A549 (cell line): ENCODE measurements at regions not wholly inside any gene's neighbourhood (a gene's known extent, or its start where the extent isn't known, plus 50 kb on each side); places are given as distances from the start of the nearest gene placed in this dataset.

ENCODE experiments used
- ATAC-seq, 2 experiments: fragments of 200-7000 bp in 1 of 2; fragments of >200 bp in 1 of 2; cut with Nextera tagmentation in 1 of 2; cut with Tn5 transposase in 1 of 2; 3 replicates each; pipeline versions ENCODE4 v1.8.0 to v1.9.1; 2018 to 2020; ENCODE audit warnings: mild to moderate bottlenecking in 1 of 2, moderate library complexity in 1 of 2
- CTCF ChIA-PET: fragments of 300-600 bp; sonication (Branson Sonifier 250); formaldehyde crosslinking; extraction: SDS; loops from one replicate; lab custom pipeline; 2021; ENCODE audit warnings: antibody characterized with exemption, inconsistent platforms; lab: Yijun Ruan, JAX
- POLR2A ChIA-PET: fragments of 350-600 bp; formaldehyde crosslinking; extraction: SDS; loops from one replicate; lab custom pipeline; 2021; ENCODE audit warnings: antibody characterized with exemption, inconsistent platforms; lab: Yijun Ruan, JAX
- DNase-seq, 2 experiments: peaks; one replicate each; pipeline versions ENCODE4 v3.0.0 to v3.0.0-alpha.2; 2011 to 2016; ENCODE audit warnings: low read depth in 1 of 2, low spot score in 1 of 2
- FAIRE-seq: peaks from 2 replicates; lab custom pipeline; 2011; peaks lifted over from hg19 to GRCh38; lab: Jason Lieb, UNC
- H3K27ac ChIP-seq, 2 experiments: fragments of >200 bp; sonication (Bioruptor Twin); formaldehyde crosslinking; 3 replicates each; pipeline ENCODE4 v1.5.1; 2016 to 2017
- H3K4me1 ChIP-seq: fragments of >200 bp; sonication (Bioruptor Twin); formaldehyde crosslinking; 3 replicates; pipeline ENCODE4 v1.6.1; 2016
- H3K4me2 ChIP-seq: fragments of >200 bp; sonication (Bioruptor Twin); formaldehyde crosslinking; 3 replicates; pipeline ENCODE4 v1.6.1; 2016
- H3K4me3 ChIP-seq: fragments of >200 bp; sonication (Bioruptor Twin); formaldehyde crosslinking; 3 replicates; pipeline ENCODE4 v1.5.1; 2016
- H3K9me3 ChIP-seq: fragments of >200 bp; sonication (Bioruptor Twin); formaldehyde crosslinking; 3 replicates; pipeline ENCODE4 v1.6.1; 2016
- BCL3 ChIP-seq: fragments of >200 bp; sonication (Bioruptor Twin); formaldehyde crosslinking; IDR thresholded peaks from 3 replicates; pipeline ENCODE4 v1.6.1; 2016
- CEBPB ChIP-seq, 2 experiments: fragments of >200 bp in 1 of 2; sonication (Bioruptor Twin) in 1 of 2; formaldehyde crosslinking in 1 of 2; IDR thresholded peaks; 2 replicates each; pipeline ENCODE4 v1.6.1; 2012 to 2016
- CTCF ChIP-seq: fragments of >200 bp; sonication (Bioruptor Twin); formaldehyde crosslinking; IDR thresholded peaks from 3 replicates; pipeline ENCODE4 v1.5.1; 2016
- EHMT2 ChIP-seq: fragments of 200-600 bp; sonication (generic); IDR thresholded peaks from 2 replicates; pipeline ENCODE4 v1.6.1; 2016; ENCODE audit warnings: antibody characterized with exemption, low read depth, mild to moderate bottlenecking, moderate library complexity
- HES2 ChIP-seq: fragments of >200 bp; sonication (Bioruptor Twin); formaldehyde crosslinking; IDR thresholded peaks from 2 replicates; pipeline ENCODE4 v1.6.1; 2016
- HEYL ChIP-seq: fragments of 250-450 bp; sonication (Bioruptor Pico); IDR thresholded peaks from 2 replicates; pipeline ENCODE4 v1.8.0; 2021; ENCODE audit warnings: mild to moderate bottlenecking, moderate library complexity
- HMGXB4 ChIP-seq: fragments of 250-450 bp; sonication (Bioruptor Pico); IDR thresholded peaks from 2 replicates; pipeline ENCODE4 v1.5.0; 2021; ENCODE audit warnings: mild to moderate bottlenecking, moderate library complexity, borderline replicate concordance
- HOXA7 ChIP-seq: fragments of 250-450 bp; sonication (Bioruptor Pico); IDR thresholded peaks from 2 replicates; pipeline ENCODE4 v1.5.0; 2020; ENCODE audit warnings: mild to moderate bottlenecking, moderate library complexity
- HOXB13 ChIP-seq: fragments of 250-450 bp; sonication (Bioruptor Pico); IDR thresholded peaks from 2 replicates; pipeline ENCODE4 v1.5.0; 2020; ENCODE audit warnings: low read depth, mild to moderate bottlenecking, moderate library complexity
- PBX3 ChIP-seq: IDR thresholded peaks from 2 replicates; pipeline ENCODE4 v1.6.1; 2012
- POLR2AphosphoS2 ChIP-seq: conservative IDR thresholded peaks from 2 replicates; pipeline ENCODE4 v1.6.1; 2012; ENCODE audit warnings: low read length, improper control_type of control experiment, inconsistent platforms
- RAD21 ChIP-seq, 2 experiments: fragments of >200 bp in 1 of 2; sonication (Bioruptor Twin) in 1 of 2; formaldehyde crosslinking in 1 of 2; IDR thresholded peaks in 1 of 2; conservative IDR thresholded peaks in 1 of 2; 2 replicates in 1 of 2; 3 replicates in 1 of 2; pipeline ENCODE4 v1.6.1; 2012 to 2018; ENCODE audit warnings: inconsistent platforms in 1 of 2
- RFX5 ChIP-seq: fragments of 450-650 bp; IDR thresholded peaks from 2 replicates; pipeline ENCODE4 v1.7.1; 2014; ENCODE audit warnings: antibody characterized with exemption, mild to moderate bottlenecking, moderate library complexity
- SMC3 ChIP-seq: fragments of >200 bp; sonication (Bioruptor Twin); formaldehyde crosslinking; IDR thresholded peaks from 3 replicates; pipeline ENCODE4 v1.6.1; 2018; ENCODE audit warnings: inconsistent platforms
- SREBF2 ChIP-seq: fragments of 450-650 bp; IDR thresholded peaks from 2 replicates; pipeline ENCODE4 v1.6.1; 2014; ENCODE audit warnings: mild to moderate bottlenecking, moderate library complexity
- TP53 ChIP-seq: fragments of 250-450 bp; sonication (Bioruptor Pico); IDR thresholded peaks from 2 replicates; pipeline ENCODE4 v1.5.0; 2021; ENCODE audit warnings: mild to moderate bottlenecking, moderate library complexity
- USF2 ChIP-seq: fragments of 450-650 bp; IDR thresholded peaks from 2 replicates; pipeline ENCODE4 v1.6.1; 2014; ENCODE audit warnings: antibody characterized with exemption
- ZC3H11A ChIP-seq: fragments of 450-650 bp; IDR thresholded peaks from 2 replicates; pipeline ENCODE4 v1.6.1; 2014; ENCODE audit warnings: antibody characterized with exemption, mild to moderate bottlenecking
- ZSCAN20 ChIP-seq: fragments of 250-450 bp; sonication (Bioruptor Pico); IDR thresholded peaks from 2 replicates; pipeline ENCODE4 v1.8.0; 2022; ENCODE audit warnings: mild to moderate bottlenecking, moderate library complexity
- WGBS: methylation state at CpG from one replicate; pipeline ENCODE4 v1.1.6; 2017; ENCODE audit errors: missing lambda C conversion rate; 5-methylcytosine and 5-hydroxymethylcytosine counted together

- TF ChIP-seq TP53 (CRISPR knock-in tag) (no peak), EHMT2 (no peak)
Measured at GRCh38 chr6:97423190-97423589, 140.2 kb upstream of the MMS22L start (continued).

GRCh38 chr6:97427648-97428047 lies 144.6 kb upstream of the MMS22L start:
- DNase-seq (no peak), ATAC-seq (no peak), FAIRE-seq (no peak)
- no peak overlapping the region for H3K4me2 ChIP-seq
- H3K4me3 ChIP-seq = no peak overlapping the region
- ChIA-PET CTCF (no interaction called here), POLR2A (no interaction called here)
- no peaks in the 10 kb centered on the region for H3K9me3 ChIP-seq
- TF ChIP-seq BCL3 (no peak), ZSCAN20 (CRISPR knock-in tag) (no peak), SREBF2 (no peak), ZC3H11A (no peak), HMGXB4 (no peak), TP53 (CRISPR knock-in tag) (no peak), HOXB13 (no peak), HES2 (no peak), HEYL (no peak), POLR2AphosphoS2 (no peak), CEBPB (IDR thresholded peaks at IDR 0.05) (no peak), HOXA7 (CRISPR knock-in tag) (no peak), CTCF (no peak), SMC3 (no peak), USF2 (no peak), PBX3 (no peak)
- H3K27ac ChIP-seq = no peak overlapping the region
- H3K4me1 ChIP-seq = no peaks in the 10 kb centered on the region

- Histone ChIP-seq H3K4me2 (no peak overlapping the region), H3K4me3 (no peak overlapping the region), H3K9me3 (no peaks in the 10 kb centered on the region), H3K4me1 (no peaks in the 10 kb centered on the region), H3K27ac (no peak overlapping the region)
- WGBS = 1% methylated on average over 3 of the region's 3 CpGs
- FAIRE-seq (no peak), DNase-seq (peak; percentile 1 to 10), ATAC-seq (peak in 1 of 2 experiments; percentile 73; a peak in 3 of 6 replicates)
- CTCF ChIA-PET = interaction anchor here (1.1 kb wide), 2 partner anchors 19 to 26 kb away, joined by 3 read pairs; no protein-coding TSS in a partner anchor
- TF ChIP-seq RAD21 (conservative IDR thresholded peaks at IDR 0.05 in 1 of 2, IDR thresholded peaks at IDR 0.05 in 1 of 2) (peak in 1 of 2 experiments; percentile 18; a peak in 1 of 5 replicates), CTCF (peak; percentile 38), RFX5 (no peak)
- POLR2A ChIA-PET = no interaction called here
Measured at GRCh38 chr6:97437087-97437486, 154.1 kb upstream of the MMS22L start.
